ENCODE measurements at regions not wholly inside any gene's neighbourhood (a gene's known extent, or its start where the extent isn't known, plus 50 kb on each side); places are given as distances from the start of the nearest gene placed in this dataset.

GRCh38 chr10:81428456-81429134 is 446.4 kb upstream of the NRG3 start:
- TF ChIP-seq FOXP2 (optimal IDR thresholded peaks at IDR 0.05; ENCODE audit: borderline replicate concordance, extremely low read depth, extremely low read length, insufficient read depth) (no peak), SIN3A (IDR thresholded peaks at IDR 0.05; ENCODE audit: borderline replicate concordance, insufficient read depth, low read length) (no peak), TAF1 (IDR thresholded peaks at IDR 0.05; ENCODE audit: borderline replicate concordance, insufficient read depth, low read length) (no peak), POLR2AphosphoS5 (IDR thresholded peaks at IDR 0.05; ENCODE audit: low read depth, low read length) (no peak)
- TF ChIP-seq, protein P1, sequence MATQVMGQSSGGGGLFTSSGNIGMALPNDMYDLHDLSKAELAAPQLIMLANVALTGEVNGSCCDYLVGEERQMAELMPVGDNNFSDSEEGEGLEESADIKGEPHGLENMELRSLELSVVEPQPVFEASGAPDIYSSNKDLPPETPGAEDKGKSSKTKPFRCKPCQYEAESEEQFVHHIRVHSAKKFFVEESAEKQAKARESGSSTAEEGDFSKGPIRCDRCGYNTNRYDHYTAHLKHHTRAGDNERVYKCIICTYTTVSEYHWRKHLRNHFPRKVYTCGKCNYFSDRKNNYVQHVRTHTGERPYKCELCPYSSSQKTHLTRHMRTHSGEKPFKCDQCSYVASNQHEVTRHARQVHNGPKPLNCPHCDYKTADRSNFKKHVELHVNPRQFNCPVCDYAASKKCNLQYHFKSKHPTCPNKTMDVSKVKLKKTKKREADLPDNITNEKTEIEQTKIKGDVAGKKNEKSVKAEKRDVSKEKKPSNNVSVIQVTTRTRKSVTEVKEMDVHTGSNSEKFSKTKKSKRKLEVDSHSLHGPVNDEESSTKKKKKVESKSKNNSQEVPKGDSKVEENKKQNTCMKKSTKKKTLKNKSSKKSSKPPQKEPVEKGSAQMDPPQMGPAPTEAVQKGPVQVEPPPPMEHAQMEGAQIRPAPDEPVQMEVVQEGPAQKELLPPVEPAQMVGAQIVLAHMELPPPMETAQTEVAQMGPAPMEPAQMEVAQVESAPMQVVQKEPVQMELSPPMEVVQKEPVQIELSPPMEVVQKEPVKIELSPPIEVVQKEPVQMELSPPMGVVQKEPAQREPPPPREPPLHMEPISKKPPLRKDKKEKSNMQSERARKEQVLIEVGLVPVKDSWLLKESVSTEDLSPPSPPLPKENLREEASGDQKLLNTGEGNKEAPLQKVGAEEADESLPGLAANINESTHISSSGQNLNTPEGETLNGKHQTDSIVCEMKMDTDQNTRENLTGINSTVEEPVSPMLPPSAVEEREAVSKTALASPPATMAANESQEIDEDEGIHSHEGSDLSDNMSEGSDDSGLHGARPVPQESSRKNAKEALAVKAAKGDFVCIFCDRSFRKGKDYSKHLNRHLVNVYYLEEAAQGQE (IDR thresholded peaks at IDR 0.05; ENCODE audit: insufficient read depth in 1 of 2, low read depth in 2 of 2, low read length in 2 of 2) = no peak

DNA sequence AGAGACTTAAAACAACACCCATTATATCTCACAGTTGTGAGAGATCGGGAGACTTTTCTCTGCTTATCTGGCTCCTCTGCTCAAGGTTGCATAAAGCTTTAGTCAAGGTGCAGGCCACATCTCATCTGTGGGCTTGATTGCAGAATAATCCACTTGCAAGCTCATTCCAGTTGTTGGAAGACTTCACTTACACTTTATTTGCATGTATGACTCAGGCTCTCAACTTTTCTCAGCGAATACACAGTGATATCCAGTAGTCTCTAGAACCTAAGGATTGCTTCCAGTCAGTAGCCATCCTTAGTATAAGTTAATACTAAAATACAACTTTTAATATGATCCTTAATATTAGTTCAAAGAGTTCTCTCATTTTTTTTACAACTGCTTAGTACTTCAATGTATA is 435.5 kb upstream of the NRG3 start:
- TF ChIP-seq, protein P1 (IDR thresholded peaks at IDR 0.05; ENCODE audit: insufficient read depth in 1 of 2, low read depth in 2 of 2, low read length in 2 of 2) = no peak
- TF ChIP-seq SIN3A (IDR thresholded peaks at IDR 0.05; ENCODE audit: borderline replicate concordance, insufficient read depth, low read length) (no peak), FOXP2 (optimal IDR thresholded peaks at IDR 0.05; ENCODE audit: borderline replicate concordance, extremely low read depth, extremely low read length, insufficient read depth) (no peak), TAF1 (IDR thresholded peaks at IDR 0.05; ENCODE audit: borderline replicate concordance, insufficient read depth, low read length) (no peak), POLR2AphosphoS5 (IDR thresholded peaks at IDR 0.05; ENCODE audit: low read depth, low read length) (no peak)

- TF ChIP-seq SIN3A (IDR thresholded peaks at IDR 0.05; ENCODE audit: borderline replicate concordance, insufficient read depth, low read length) (no peak), POLR2AphosphoS5 (IDR thresholded peaks at IDR 0.05; ENCODE audit: low read depth, low read length) (no peak), FOXP2 (optimal IDR thresholded peaks at IDR 0.05; ENCODE audit: borderline replicate concordance, extremely low read depth, extremely low read length, insufficient read depth) (no peak), TAF1 (IDR thresholded peaks at IDR 0.05; ENCODE audit: borderline replicate concordance, insufficient read depth, low read length) (no peak)
- TF ChIP-seq, protein P1 (IDR thresholded peaks at IDR 0.05; ENCODE audit: insufficient read depth in 1 of 2, low read depth in 2 of 2, low read length in 2 of 2) = no peak
These were observed 430.6 kb upstream of the NRG3 start for GRCh38 chr10:81444242-81444929.

GRCh38 chr10:81450651-81451050 is 424.3 kb upstream of the NRG3 start:
- no peak for TF ChIP-seq TAF1 (IDR thresholded peaks at IDR 0.05; ENCODE audit: borderline replicate concordance, insufficient read depth, low read length)
- no peak for TF ChIP-seq FOXP2 (optimal IDR thresholded peaks at IDR 0.05; ENCODE audit: borderline replicate concordance, extremely low read depth, extremely low read length, insufficient read depth)
- TF ChIP-seq POLR2AphosphoS5 (IDR thresholded peaks at IDR 0.05; ENCODE audit: low read depth, low read length) = no peak
- TF ChIP-seq, protein P1 (IDR thresholded peaks at IDR 0.05; ENCODE audit: insufficient read depth in 1 of 2, low read depth in 2 of 2, low read length in 2 of 2) = no peak
- no peak for TF ChIP-seq SIN3A (IDR thresholded peaks at IDR 0.05; ENCODE audit: borderline replicate concordance, insufficient read depth, low read length)

Data from PFSK-1 (cell line).